HG02970 (cell line): ENCODE measurements at regions not wholly inside any gene's neighbourhood (a gene's known extent, or its start where the extent isn't known, plus 50 kb on each side); places are given as distances from the start of the nearest gene placed in this dataset.

Experiments
- ATAC-seq: cut with Tn5 transposase; IDR thresholded peaks from one replicate; pipeline ENCODE4 v1.9.1; 2021; ENCODE audit warnings: mild to moderate bottlenecking, moderate library complexity, moderate number of reproducible peaks; ENCODE audit not compliant: unreplicated experiment, low FRiP score

- no peak for ATAC-seq
Observed at GRCh38 chr20:40769677-40770285, 80.7 kb upstream of the MAFB start.

- no peak for ATAC-seq
Observed at GRCh38 chr20:40770564-40771307, 81.7 kb upstream of the MAFB start.

- ATAC-seq, result no peak
Observed at GRCh38 chr20:40771308-40771610, 82.2 kb upstream of the MAFB start.

- ATAC-seq, result no peak
Observed at GRCh38 chr20:40771848-40772511, 82.9 kb upstream of the MAFB start.

- no peak for ATAC-seq
Observed at GRCh38 chr20:40773376-40773775, 84.3 kb upstream of the MAFB start.

- ATAC-seq, result no peak
Observed at GRCh38 chr20:40774252-40774651, 85.2 kb upstream of the MAFB start.

- ATAC-seq, result no peak
Observed at GRCh38 chr20:40775561-40776146, 86.6 kb upstream of the MAFB start.

- no peak for ATAC-seq
Observed at GRCh38 chr20:40776466-40777457, 87.7 kb upstream of the MAFB start.

- no peak for ATAC-seq
Observed at GRCh38 chr20:40777653-40778052, 88.6 kb upstream of the MAFB start.

GRCh38 chr20:40778894-40779496 lies 90.0 kb upstream of the MAFB start:
- ATAC-seq, result no peak

- ATAC-seq, result no peak
Observed at GRCh38 chr20:40781327-40782042, 92.4 kb upstream of the MAFB start.

GRCh38 chr20:40782043-40782368 lies 93.0 kb upstream of the MAFB start:
- ATAC-seq, result no peak

- no peak for ATAC-seq
Observed at GRCh38 chr20:40785346-40785745, 96.3 kb upstream of the MAFB start.

GRCh38 chr20:40786336-40786735 lies 97.3 kb upstream of the MAFB start:
- no peak for ATAC-seq

GRCh38 chr20:40787941-40788340 lies 98.9 kb upstream of the MAFB start:
- no peak for ATAC-seq

- no peak for ATAC-seq
Observed at GRCh38 chr20:40797425-40797824, 108.4 kb upstream of the MAFB start.

- ATAC-seq, result no peak
Observed at GRCh38 chr20:40798066-40798465, 109.0 kb upstream of the MAFB start.

- ATAC-seq, result no peak
Observed at GRCh38 chr20:40802886-40803285, 113.8 kb upstream of the MAFB start.

- ATAC-seq, result no peak
Observed at GRCh38 chr20:40803381-40803780, 114.3 kb upstream of the MAFB start.

- ATAC-seq, result no peak
Observed at GRCh38 chr20:40805592-40805991, 116.6 kb upstream of the MAFB start.
